Keratinocyte (primary cell): ENCODE measurements at regions not wholly inside any gene's neighbourhood (a gene's known extent, or its start where the extent isn't known, plus 50 kb on each side); places are given as distances from the start of the nearest gene placed in this dataset.

Experiments
- CTCF ChIP-seq, 3 experiments: IDR thresholded peaks in 1 of 3; conservative IDR thresholded peaks in 1 of 3; optimal IDR thresholded peaks in 1 of 3; 2 replicates in 2 of 3; 3 replicates in 1 of 3; pipeline versions ENCODE3 to v1.5.1; 2011; ENCODE audit warnings: low read length in 3 of 3, mild to moderate bottlenecking in 3 of 3, moderate library complexity in 2 of 3, control low read depth in 1 of 3, inconsistent platforms in 1 of 3; ENCODE audit not compliant: insufficient read depth in 2 of 3; ENCODE audit errors: extremely low read depth in 1 of 3
- EZH2 ChIP-seq: IDR thresholded peaks from one replicate; pipeline ENCODE4 v1.6.1; 2012; ENCODE audit warnings: inconsistent platforms, mild to moderate bottlenecking, low read length, moderate library complexity

GRCh38 chr7:67912437-67912836, 915.8 kb downstream of the TYW1 start:
- no peak for TF ChIP-seq EZH2
- TF ChIP-seq CTCF (optimal IDR thresholded peaks at IDR 0.05 in 1 of 3, IDR thresholded peaks at IDR 0.05 in 1 of 3, conservative IDR thresholded peaks at IDR 0.05 in 1 of 3; ENCODE audit: extremely low read depth in 1 of 3, insufficient read depth in 2 of 3, low read length in 3 of 3) = peak in 2 of 3 experiments; percentile 5 to 11
